ENCODE measurements at regions not wholly inside any gene's neighbourhood (a gene's known extent, or its start where the extent isn't known, plus 50 kb on each side); places are given as distances from the start of the nearest gene placed in this dataset.

- no peak overlapping the region for H3K4me3 ChIP-seq
- H3K4me1 ChIP-seq = no peaks in the 10 kb centered on the region
- DNase-seq (no peak), ATAC-seq (no peak)
- no peaks in the 10 kb centered on the region for H3K36me3 ChIP-seq
- H3K27ac ChIP-seq = no peak overlapping the region
- no peak for TF ChIP-seq CTCF (IDR thresholded peaks at IDR 0.05)
- intact Hi-C loops (cut with DNase I) = no loop called here
- no peaks in the 10 kb centered on the region for H3K9me3 ChIP-seq
- peaks cover 5% of the 10 kb centered on the region for H3K27me3 ChIP-seq
Measured at GRCh38 chr18:75779910-75780309, 352.4 kb upstream of the SMIM21 start.

GRCh38 chr18:75779450-75779849, 351.9 kb upstream of the SMIM21 start:
- no peak for TF ChIP-seq CTCF (IDR thresholded peaks at IDR 0.05)
- Histone ChIP-seq H3K4me1 (no peaks in the 10 kb centered on the region), H3K9me3 (no peaks in the 10 kb centered on the region), H3K36me3 (no peaks in the 10 kb centered on the region), H3K27ac (no peak overlapping the region), H3K4me3 (no peak overlapping the region), H3K27me3 (peaks cover 5% of the 10 kb centered on the region)
- ATAC-seq (peak; percentile 37), DNase-seq (no peak)
- intact Hi-C loops (cut with DNase I) = no loop called here

- no peak overlapping the region for H3K4me3 ChIP-seq
- no peak for DNase-seq
- H3K27me3 ChIP-seq = no peaks in the 10 kb centered on the region
- no peaks in the 10 kb centered on the region for H3K4me1 ChIP-seq
- no peaks in the 10 kb centered on the region for H3K36me3 ChIP-seq
- no peak overlapping the region for H3K27ac ChIP-seq
- no peak for TF ChIP-seq CTCF (IDR thresholded peaks at IDR 0.05)
- H3K9me3 ChIP-seq = no peaks in the 10 kb centered on the region
- ATAC-seq = peak; percentile 31
- intact Hi-C loops (cut with DNase I) = no loop called here
Measured at GRCh38 chr18:75777630-75778029, 350.1 kb upstream of the SMIM21 start.

- intact Hi-C loops (cut with DNase I) = no loop called here
- ATAC-seq = no peak
- DNase-seq = no peak
- Histone ChIP-seq H3K36me3 (no peaks in the 10 kb centered on the region), H3K4me1 (no peaks in the 10 kb centered on the region), H3K27me3 (no peaks in the 10 kb centered on the region), H3K9me3 (no peaks in the 10 kb centered on the region), H3K27ac (no peak overlapping the region), H3K4me3 (no peak overlapping the region)
- TF ChIP-seq CTCF (IDR thresholded peaks at IDR 0.05) = no peak
Measured at GRCh38 chr18:75775121-75775520, 347.6 kb upstream of the SMIM21 start.

GRCh38 chr18:75773618-75774017, 346.1 kb upstream of the SMIM21 start:
- Histone ChIP-seq H3K27me3 (no peaks in the 10 kb centered on the region), H3K4me1 (no peaks in the 10 kb centered on the region), H3K4me3 (no peak overlapping the region), H3K27ac (no peak overlapping the region), H3K36me3 (no peaks in the 10 kb centered on the region), H3K9me3 (no peaks in the 10 kb centered on the region)
- no peak for ATAC-seq
- intact Hi-C loops (cut with DNase I) = no loop called here
- no peak for DNase-seq
- no peak for TF ChIP-seq CTCF (IDR thresholded peaks at IDR 0.05)

GRCh38 chr18:75762758-75763157, 335.3 kb upstream of the SMIM21 start:
- Histone ChIP-seq H3K4me1 (no peaks in the 10 kb centered on the region), H3K9me3 (no peaks in the 10 kb centered on the region), H3K27me3 (no peaks in the 10 kb centered on the region), H3K4me3 (no peak overlapping the region), H3K27ac (no peak overlapping the region), H3K36me3 (no peaks in the 10 kb centered on the region)
- intact Hi-C loops (cut with DNase I) = no loop called here
- no peak for TF ChIP-seq CTCF (IDR thresholded peaks at IDR 0.05)
- ATAC-seq (no peak), DNase-seq (no peak)
